Iris pigment epithelial cell (primary cell): ENCODE measurements at regions not wholly inside any gene's neighbourhood (a gene's known extent, or its start where the extent isn't known, plus 50 kb on each side); places are given as distances from the start of the nearest gene placed in this dataset.

Source experiments
- DNase-seq: peaks from one replicate; pipeline ENCODE4 v3.0.0-alpha.2; 2011; ENCODE audit warnings: low read depth

- DNase-seq, result no peak
Observed at GRCh38 chr2:155294358-155294757, 595.9 kb downstream of the KCNJ3 start.

- DNase-seq, result no peak
Observed at GRCh38 chr2:155281907-155282306, 583.4 kb downstream of the KCNJ3 start.

- DNase-seq, result no peak
Observed at GRCh38 chr2:155273323-155273722, 574.8 kb downstream of the KCNJ3 start.

GRCh38 chr2:155266583-155266982, 568.1 kb downstream of the KCNJ3 start:
- no peak for DNase-seq

- DNase-seq, result no peak
Observed at GRCh38 chr2:155266109-155266508, 567.6 kb downstream of the KCNJ3 start.

GRCh38 chr2:155256803-155257202, 558.3 kb downstream of the KCNJ3 start:
- DNase-seq, result no peak

- no peak for DNase-seq
Observed at GRCh38 chr2:155250800-155251199, 552.3 kb downstream of the KCNJ3 start.

GRCh38 chr2:155240176-155240575, 541.7 kb downstream of the KCNJ3 start:
- DNase-seq, result no peak

- DNase-seq, result no peak
Observed at GRCh38 chr2:155235710-155236109, 537.2 kb downstream of the KCNJ3 start.

- peak; percentile 7 for DNase-seq
Observed at GRCh38 chr2:155223781-155224406, 525.4 kb downstream of the KCNJ3 start.

GRCh38 chr2:155218945-155219344, 520.5 kb downstream of the KCNJ3 start:
- DNase-seq, result no peak

GRCh38 chr2:155218292-155218924, 519.9 kb downstream of the KCNJ3 start:
- no peak for DNase-seq

- DNase-seq, result no peak
Observed at GRCh38 chr2:155215037-155215707, 516.7 kb downstream of the KCNJ3 start.

GRCh38 chr2:155209696-155210450, 511.4 kb downstream of the KCNJ3 start:
- no peak for DNase-seq

- DNase-seq, result no peak
Observed at GRCh38 chr2:155203178-155203577, 504.7 kb downstream of the KCNJ3 start.

GRCh38 chr2:155200753-155201152, 502.3 kb downstream of the KCNJ3 start:
- no peak for DNase-seq

GRCh38 chr2:155190342-155190741, 491.8 kb downstream of the KCNJ3 start:
- no peak for DNase-seq

GRCh38 chr2:155178921-155179320, 480.4 kb downstream of the KCNJ3 start:
- DNase-seq, result no peak

GRCh38 chr2:155176345-155176744, 477.9 kb downstream of the KCNJ3 start:
- no peak for DNase-seq

- no peak for DNase-seq
Observed at GRCh38 chr2:155169317-155169716, 470.8 kb downstream of the KCNJ3 start.

- DNase-seq, result no peak
Observed at GRCh38 chr2:155162494-155162893, 464.0 kb downstream of the KCNJ3 start.

GRCh38 chr2:155161314-155161713, 462.8 kb downstream of the KCNJ3 start:
- DNase-seq, result no peak

GRCh38 chr2:155157711-155158110, 459.2 kb downstream of the KCNJ3 start:
- no peak for DNase-seq
